GM19372 (cell line): ENCODE measurements at regions not wholly inside any gene's neighbourhood (a gene's known extent, or its start where the extent isn't known, plus 50 kb on each side); places are given as distances from the start of the nearest gene placed in this dataset.

ENCODE experiments used
- ATAC-seq: cut with Tn5 transposase; IDR thresholded peaks from one replicate; pipeline ENCODE4 v1.9.1; 2021; ENCODE audit warnings: mild to moderate bottlenecking, low read depth, moderate library complexity; ENCODE audit not compliant: unreplicated experiment

- ATAC-seq: no peak
Observed at GRCh38 chr18:38362286-38362792, 796.7 kb upstream of the CELF4 start.

GRCh38 chr18:38358805-38359657 is 793.4 kb upstream of the CELF4 start:
- ATAC-seq: no peak

- ATAC-seq: no peak
Observed at GRCh38 chr18:38353149-38353548, 787.6 kb upstream of the CELF4 start.

- ATAC-seq: no peak
Observed at GRCh38 chr18:38350141-38350540, 784.5 kb upstream of the CELF4 start.

- ATAC-seq: no peak
Observed at GRCh38 chr18:38330573-38330972, 765.0 kb upstream of the CELF4 start.

- no peak for ATAC-seq
Observed at GRCh38 chr18:38329145-38329544, 763.5 kb upstream of the CELF4 start.

GRCh38 chr18:38322206-38322605 is 756.6 kb upstream of the CELF4 start:
- ATAC-seq: no peak

- no peak for ATAC-seq
Observed at GRCh38 chr18:38321262-38321661, 755.7 kb upstream of the CELF4 start.

- ATAC-seq: no peak
Observed at GRCh38 chr18:38318416-38318815, 752.8 kb upstream of the CELF4 start.

GRCh38 chr18:38313831-38314230 is 748.2 kb upstream of the CELF4 start:
- no peak for ATAC-seq

GRCh38 chr18:38312532-38312931 is 746.9 kb upstream of the CELF4 start:
- no peak for ATAC-seq

- no peak for ATAC-seq
Observed at GRCh38 chr18:38310936-38311335, 745.3 kb upstream of the CELF4 start.

GRCh38 chr18:38307914-38308313 is 742.3 kb upstream of the CELF4 start:
- no peak for ATAC-seq

- ATAC-seq: no peak
Observed at GRCh38 chr18:38305961-38306360, 740.4 kb upstream of the CELF4 start.

GRCh38 chr18:38301621-38302020 is 736.0 kb upstream of the CELF4 start:
- no peak for ATAC-seq

GRCh38 chr18:38297910-38298309 is 732.3 kb upstream of the CELF4 start:
- ATAC-seq: no peak

GRCh38 chr18:38290229-38290628 is 724.6 kb upstream of the CELF4 start:
- ATAC-seq: no peak

- ATAC-seq: no peak
Observed at GRCh38 chr18:38284972-38285371, 719.4 kb upstream of the CELF4 start.

GRCh38 chr18:38263066-38263465 is 697.5 kb upstream of the CELF4 start:
- ATAC-seq: no peak

GRCh38 chr18:38262661-38263060 is 697.1 kb upstream of the CELF4 start:
- no peak for ATAC-seq

GRCh38 chr18:38257661-38258060 is 692.1 kb upstream of the CELF4 start:
- no peak for ATAC-seq

GRCh38 chr18:38256366-38256765 is 690.8 kb upstream of the CELF4 start:
- no peak for ATAC-seq
